Stimulated activated naive CD8-positive, alpha-beta T cell treated with anti-CD3 and anti-CD28 coated beads, Interleukin-15, amount 100 ng/mL, for 72 hours (primary cell): ENCODE measurements at regions not wholly inside any gene's neighbourhood (a gene's known extent, or its start where the extent isn't known, plus 50 kb on each side); places are given as distances from the start of the nearest gene placed in this dataset.

ENCODE experiments used
- ATAC-seq: fragments of 150-1000 bp; cut with Tn5 transposase; 2 replicates; pipeline ENCODE4 v1.10.0; 2021; ENCODE audit warnings: mild to moderate bottlenecking, moderate library complexity
- DNase-seq, 2 donors: peaks; one replicate each; pipeline ENCODE4 v3.0.0; 2021 to 2022
- H3K27ac Mint-ChIP-seq, 2 donors: one replicate each; pipeline ENCODE4 v1.8.0; 2022; ENCODE audit warnings: mild to moderate bottlenecking in 2 of 2, mixed read lengths in 2 of 2, moderate library complexity in 2 of 2
- H3K27me3 Mint-ChIP-seq: one replicate; pipeline ENCODE4 v1.8.0; 2022; ENCODE audit warnings: mixed read lengths
- H3K4me1 Mint-ChIP-seq: one replicate; pipeline ENCODE4 v1.8.0; 2022; ENCODE audit warnings: mild to moderate bottlenecking, mixed read lengths
- H3K4me3 Mint-ChIP-seq, 2 donors: one replicate each; pipeline ENCODE4 v1.8.0; 2022; ENCODE audit warnings: mild to moderate bottlenecking in 2 of 2, mixed read lengths in 2 of 2, moderate library complexity in 1 of 2
- H3K9me3 Mint-ChIP-seq, 2 donors: one replicate each; pipeline ENCODE4 v1.8.0; 2022; ENCODE audit warnings: mixed read lengths in 2 of 2

GRCh38 chr2:236745420-236746210, 176.0 kb downstream of the ACKR3 start:
- no peaks in the 10 kb centered on the region for H3K9me3 Mint-ChIP-seq
- DNase-seq = no peak
- H3K4me3 Mint-ChIP-seq = no peak overlapping the region
- H3K27ac Mint-ChIP-seq = no peak overlapping the region
- no peaks in the 10 kb centered on the region for H3K27me3 Mint-ChIP-seq
- H3K4me1 Mint-ChIP-seq = no peaks in the 10 kb centered on the region
- ATAC-seq = no peak

DNA sequence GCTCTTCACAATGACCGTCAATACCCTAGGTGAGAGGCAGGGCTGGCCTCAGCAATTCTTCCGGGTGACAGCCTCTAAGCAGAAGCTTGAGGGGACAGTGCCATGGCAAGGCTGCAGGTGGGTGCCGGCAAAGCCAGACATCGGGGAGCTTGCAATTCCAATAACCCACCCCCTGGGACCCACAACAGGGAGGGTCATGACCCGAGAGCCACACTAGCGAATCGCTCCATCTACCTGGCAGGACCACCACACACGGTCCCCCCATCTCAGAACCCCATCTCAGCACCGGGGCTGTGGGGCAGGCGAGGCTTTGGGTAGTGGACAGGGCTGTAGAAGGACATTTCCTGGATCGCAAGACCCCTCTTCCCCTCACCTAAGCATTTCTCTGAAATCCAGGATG, 177.2 kb downstream of the ACKR3 start:
- H3K4me1 Mint-ChIP-seq = no peaks in the 10 kb centered on the region
- no peak for DNase-seq
- no peak overlapping the region for H3K4me3 Mint-ChIP-seq
- H3K9me3 Mint-ChIP-seq = no peaks in the 10 kb centered on the region
- no peaks in the 10 kb centered on the region for H3K27me3 Mint-ChIP-seq
- ATAC-seq = no peak
- H3K27ac Mint-ChIP-seq = no peak overlapping the region

GRCh38 chr2:236747426-236747825, 177.8 kb downstream of the ACKR3 start:
- ATAC-seq = no peak
- Mint-ChIP-seq H3K27me3 (no peaks in the 10 kb centered on the region), H3K9me3 (no peaks in the 10 kb centered on the region), H3K4me3 (no peak overlapping the region), H3K27ac (no peak overlapping the region), H3K4me1 (no peaks in the 10 kb centered on the region)
- no peak for DNase-seq

DNA sequence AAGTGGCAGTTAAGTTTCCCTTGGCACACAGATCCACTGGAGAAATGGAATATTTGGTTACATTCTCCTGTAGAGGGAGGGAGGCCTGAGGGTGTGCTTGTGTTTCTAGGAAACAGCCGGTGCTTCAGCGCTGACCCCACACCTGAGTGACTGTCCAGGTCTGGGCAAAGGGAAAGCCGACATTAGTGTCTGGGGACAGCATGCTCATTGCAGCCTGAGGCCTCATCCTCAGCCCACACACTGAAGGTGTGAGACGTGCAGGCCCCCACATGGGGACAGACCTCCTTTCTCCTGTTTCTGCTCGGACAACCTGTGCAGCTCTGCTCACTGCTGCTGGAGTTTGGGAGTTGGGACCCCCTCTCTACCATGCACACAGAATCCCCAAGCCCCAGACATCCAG, 178.3 kb downstream of the ACKR3 start:
- no peak for DNase-seq
- no peak overlapping the region for H3K27ac Mint-ChIP-seq
- no peaks in the 10 kb centered on the region for H3K9me3 Mint-ChIP-seq
- no peak for ATAC-seq
- H3K4me3 Mint-ChIP-seq = no peak overlapping the region
- H3K4me1 Mint-ChIP-seq = no peaks in the 10 kb centered on the region
- H3K27me3 Mint-ChIP-seq = no peaks in the 10 kb centered on the region

GRCh38 chr2:236748385-236748784, 178.8 kb downstream of the ACKR3 start:
- ATAC-seq = no peak
- no peak for DNase-seq

GRCh38 chr2:236748801-236749200, 179.2 kb downstream of the ACKR3 start:
- no peak overlapping the region for H3K4me3 Mint-ChIP-seq
- H3K27me3 Mint-ChIP-seq = no peaks in the 10 kb centered on the region
- H3K27ac Mint-ChIP-seq = no peak overlapping the region
- no peaks in the 10 kb centered on the region for H3K9me3 Mint-ChIP-seq
- ATAC-seq (no peak), DNase-seq (no peak)
- H3K4me1 Mint-ChIP-seq = no peaks in the 10 kb centered on the region

More at GRCh38 chr2:236748385-236748784, 178.8 kb downstream of the ACKR3 start:
- Mint-ChIP-seq H3K27ac (no peak overlapping the region), H3K9me3 (no peaks in the 10 kb centered on the region), H3K27me3 (no peaks in the 10 kb centered on the region), H3K4me1 (no peaks in the 10 kb centered on the region), H3K4me3 (no peak overlapping the region)

- no peak overlapping the region for H3K4me3 Mint-ChIP-seq
- H3K4me1 Mint-ChIP-seq = no peaks in the 10 kb centered on the region
- no peaks in the 10 kb centered on the region for H3K27me3 Mint-ChIP-seq
- ATAC-seq (no peak), DNase-seq (no peak)
- H3K27ac Mint-ChIP-seq = peak overlapping the region in 1 of 2 donors; percentile 1
- no peaks in the 10 kb centered on the region for H3K9me3 Mint-ChIP-seq
Observed at GRCh38 chr2:236749346-236749745, 179.7 kb downstream of the ACKR3 start.

- H3K9me3 Mint-ChIP-seq = no peaks in the 10 kb centered on the region
- H3K4me3 Mint-ChIP-seq = no peak overlapping the region
- DNase-seq (no peak), ATAC-seq (no peak)
- no peak overlapping the region for H3K27ac Mint-ChIP-seq
- H3K27me3 Mint-ChIP-seq = no peaks in the 10 kb centered on the region
- no peaks in the 10 kb centered on the region for H3K4me1 Mint-ChIP-seq
Observed at GRCh38 chr2:236752096-236752495, 182.5 kb downstream of the ACKR3 start.

DNA sequence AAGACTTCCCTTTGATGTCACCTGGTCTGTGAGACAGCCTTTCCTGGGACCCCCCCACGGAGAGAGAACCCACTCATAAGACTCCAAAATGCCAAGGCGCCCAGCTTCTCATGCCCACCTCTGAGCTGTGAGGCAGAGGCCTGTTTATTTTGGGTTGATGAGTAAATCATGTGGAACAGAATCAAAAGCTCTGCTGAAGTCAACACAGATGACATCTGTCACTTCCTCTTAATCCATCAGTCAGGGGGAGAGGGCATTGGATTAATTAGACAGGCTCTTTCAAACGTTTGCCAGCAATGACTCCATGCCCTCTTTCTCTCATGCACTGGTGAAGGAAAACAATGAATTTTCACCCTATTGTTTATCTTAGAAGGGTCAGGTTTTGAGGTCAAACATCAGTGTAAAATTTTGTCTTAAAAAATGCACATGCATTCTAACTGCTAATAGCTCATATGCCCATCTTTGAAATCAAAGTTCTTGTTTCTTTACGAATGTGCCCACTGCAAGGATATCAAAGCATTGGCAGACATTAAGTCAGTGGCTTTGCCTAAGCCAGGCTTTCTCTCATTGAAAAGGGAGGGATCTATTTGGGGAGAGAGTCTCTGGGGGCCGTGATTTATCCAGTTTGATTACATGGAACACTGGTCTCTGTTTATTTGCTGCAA, 184.1 kb downstream of the ACKR3 start:
- no peaks in the 10 kb centered on the region for H3K27me3 Mint-ChIP-seq
- H3K27ac Mint-ChIP-seq = no peak overlapping the region
- H3K4me3 Mint-ChIP-seq = no peak overlapping the region
- H3K4me1 Mint-ChIP-seq = no peaks in the 10 kb centered on the region
- DNase-seq = no peak
- no peak for ATAC-seq
- H3K9me3 Mint-ChIP-seq = no peaks in the 10 kb centered on the region

DNA sequence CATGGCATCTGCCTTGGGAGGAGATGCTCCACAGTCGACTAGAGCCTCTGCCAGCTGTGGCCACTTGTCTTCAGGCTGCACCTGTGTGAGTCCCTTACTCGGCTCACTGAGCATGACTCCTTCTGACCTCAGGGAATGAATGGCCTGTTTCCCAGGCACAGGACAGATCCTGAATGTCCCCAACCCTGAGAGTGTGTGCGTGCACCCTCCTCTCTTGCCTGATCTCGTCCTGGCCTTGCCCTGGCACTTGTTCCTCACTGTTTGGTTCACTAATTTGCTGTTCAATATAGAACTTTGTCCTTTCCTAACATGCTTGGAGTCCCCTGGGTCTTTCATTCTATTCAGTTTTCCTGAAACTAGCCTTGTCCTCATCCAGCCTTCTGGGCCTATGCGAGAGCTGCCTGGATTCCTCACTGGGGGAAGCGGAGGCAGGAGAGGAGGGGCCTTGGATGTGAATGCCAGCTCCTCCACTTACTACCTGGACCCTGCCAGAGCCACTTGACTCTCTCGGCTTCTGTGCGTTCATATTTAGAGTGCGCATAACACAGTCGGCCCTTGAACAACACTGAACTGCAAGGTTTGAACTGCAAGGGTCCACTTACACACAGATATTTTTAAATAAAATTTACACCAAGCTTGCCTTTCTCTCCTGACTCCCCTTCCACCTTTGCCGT, 184.8 kb downstream of the ACKR3 start:
- H3K9me3 Mint-ChIP-seq = no peaks in the 10 kb centered on the region
- no peak overlapping the region for H3K27ac Mint-ChIP-seq
- H3K4me1 Mint-ChIP-seq = no peaks in the 10 kb centered on the region
- ATAC-seq (no peak), DNase-seq (no peak)
- H3K27me3 Mint-ChIP-seq = peaks cover under 1% of the 10 kb centered on the region
- H3K4me3 Mint-ChIP-seq = no peak overlapping the region

GRCh38 chr2:236755278-236755840, 185.7 kb downstream of the ACKR3 start:
- Mint-ChIP-seq H3K27ac (no peak overlapping the region), H3K27me3 (peaks cover 10% of the 10 kb centered on the region), H3K4me1 (no peaks in the 10 kb centered on the region), H3K9me3 (no peaks in the 10 kb centered on the region), H3K4me3 (no peak overlapping the region)
- no peak for DNase-seq
- ATAC-seq = no peak

DNA sequence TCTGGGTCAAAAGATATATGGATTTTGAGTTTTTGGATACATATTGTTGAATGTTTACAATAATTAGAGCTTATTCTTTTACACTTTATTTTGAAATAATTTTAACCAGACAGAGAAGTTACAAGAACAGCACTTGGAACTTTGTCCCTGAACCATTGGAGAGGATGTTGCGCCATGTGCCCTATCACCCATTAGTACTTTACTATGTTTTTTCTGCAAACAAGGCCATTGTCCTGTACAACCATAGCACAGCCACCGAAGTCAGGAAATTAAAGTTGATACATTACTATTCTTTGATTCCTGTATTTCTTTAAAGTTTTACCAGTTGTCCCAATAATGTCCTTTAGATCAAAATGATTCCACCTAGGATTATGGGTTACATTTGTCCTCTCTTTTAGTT, 188.8 kb downstream of the ACKR3 start:
- Mint-ChIP-seq H3K4me3 (no peak overlapping the region), H3K27ac (no peak overlapping the region), H3K9me3 (no peaks in the 10 kb centered on the region), H3K4me1 (no peaks in the 10 kb centered on the region), H3K27me3 (peaks cover 11% of the 10 kb centered on the region)
- DNase-seq (no peak), ATAC-seq (no peak)

GRCh38 chr2:236760246-236760645, 190.6 kb downstream of the ACKR3 start:
- no peak overlapping the region for H3K4me3 Mint-ChIP-seq
- DNase-seq = no peak
- peaks cover 11% of the 10 kb centered on the region for H3K27me3 Mint-ChIP-seq
- no peak for ATAC-seq
- H3K4me1 Mint-ChIP-seq = no peaks in the 10 kb centered on the region
- H3K9me3 Mint-ChIP-seq = no peaks in the 10 kb centered on the region
- H3K27ac Mint-ChIP-seq = no peak overlapping the region

GRCh38 chr2:236761358-236761757, 191.7 kb downstream of the ACKR3 start:
- no peaks in the 10 kb centered on the region for H3K4me1 Mint-ChIP-seq
- peaks cover 11% of the 10 kb centered on the region for H3K27me3 Mint-ChIP-seq
- ATAC-seq = no peak
- no peak overlapping the region for H3K4me3 Mint-ChIP-seq
- no peaks in the 10 kb centered on the region for H3K9me3 Mint-ChIP-seq
- no peak overlapping the region for H3K27ac Mint-ChIP-seq
- no peak for DNase-seq

- Mint-ChIP-seq H3K4me1 (no peaks in the 10 kb centered on the region), H3K9me3 (no peaks in the 10 kb centered on the region), H3K27me3 (peaks cover 11% of the 10 kb centered on the region), H3K4me3 (no peak overlapping the region), H3K27ac (no peak overlapping the region)
- DNase-seq (no peak), ATAC-seq (no peak)
Observed at GRCh38 chr2:236762628-236763027, 193.0 kb downstream of the ACKR3 start.

GRCh38 chr2:236763857-236764256, 194.2 kb downstream of the ACKR3 start:
- DNase-seq = no peak
- Mint-ChIP-seq H3K27me3 (peaks cover 11% of the 10 kb centered on the region), H3K27ac (peak overlapping the region in 1 of 2 donors; percentile 77), H3K4me1 (no peaks in the 10 kb centered on the region), H3K9me3 (no peaks in the 10 kb centered on the region), H3K4me3 (no peak overlapping the region)
- no peak for ATAC-seq
